SK-N-SH (cell line): ENCODE measurements at regions not wholly inside any gene's neighbourhood (a gene's known extent, or its start where the extent isn't known, plus 50 kb on each side); places are given as distances from the start of the nearest gene placed in this dataset.

ENCODE experiments used
- CTCF ChIA-PET: fragments of 300-600, 350-600 bp; formaldehyde crosslinking; extraction: SDS; loops from one replicate; lab custom pipeline; 2021; lab: Yijun Ruan, JAX
- POLR2A ChIA-PET: fragments of 350-600 bp; sonication (Branson Sonifier 250); formaldehyde crosslinking; extraction: SDS; loops from one replicate; lab custom pipeline; 2020; ENCODE audit warnings: antibody characterized with exemption, inconsistent platforms; lab: Yijun Ruan, JAX
- DNase-seq: peaks from one replicate; pipeline ENCODE4 v3.0.0; 2012
- H2AFZ ChIP-seq: fragments of 200-600 bp; sonication (generic); 2 replicates; pipeline ENCODE4 v1.8.1; 2016; ENCODE audit warnings: antibody characterized with exemption, mild to moderate bottlenecking, low read depth
- H3F3A ChIP-seq: fragments of 200-600 bp; sonication (generic); replicated peaks from 2 replicates; pipeline ENCODE3; 2016; ENCODE audit warnings: antibody characterized with exemption, mild to moderate bottlenecking; ENCODE audit not compliant: insufficient read depth
- H3K27ac ChIP-seq, 2 experiments: fragments of 200-500 bp in 1 of 2; fragments of 200-600 bp in 1 of 2; sonication (Bioruptor generic) in 1 of 2; sonication (generic), shearing (Covaris generic) in 1 of 2; 2 replicates each; pipeline versions ENCODE4 v1.5.1 to v1.6.1; 2014 to 2016; ENCODE audit warnings: low read depth in 2 of 2, inconsistent platforms in 1 of 2, low read length in 1 of 2, mild to moderate bottlenecking in 1 of 2, mixed read lengths in 1 of 2
- H3K27me3 ChIP-seq: fragments of 200-600 bp; sonication (generic), shearing (Covaris generic); 2 replicates; pipeline ENCODE4 v1.6.1; 2016; ENCODE audit warnings: mixed run types; ENCODE audit not compliant: insufficient read depth
- H3K36me3 ChIP-seq, 2 experiments: fragments of 200-500 bp in 1 of 2; fragments of 200-600 bp in 1 of 2; sonication (Bioruptor generic) in 1 of 2; sonication (generic) in 1 of 2; replicated peaks in 1 of 2; 2 replicates each; pipeline versions ENCODE3 to v1.5.1; 2014 to 2016; ENCODE audit warnings: low read length in 1 of 2, mild to moderate bottlenecking in 1 of 2; ENCODE audit not compliant: insufficient read depth in 2 of 2, control insufficient read depth in 1 of 2
- H3K4me1 ChIP-seq, 2 experiments: fragments of 200-500 bp in 1 of 2; fragments of 200-600 bp in 1 of 2; sonication (Bioruptor generic) in 1 of 2; sonication (generic), shearing (Covaris generic) in 1 of 2; 2 replicates each; pipeline versions ENCODE4 v1.5.1 to v1.6.1; 2014 to 2016; ENCODE audit warnings: low read depth in 1 of 2, low read length in 1 of 2, mixed run types in 1 of 2; ENCODE audit not compliant: insufficient read depth in 2 of 2, control insufficient read depth in 1 of 2
- H3K4me2 ChIP-seq: fragments of 200-600 bp; sonication (generic), shearing (Covaris generic); 2 replicates; pipeline ENCODE4 v1.6.1; 2017; ENCODE audit warnings: mixed run types
- H3K4me3 ChIP-seq, 2 experiments: fragments of 200-500 bp in 1 of 2; fragments of 200-600 bp in 1 of 2; sonication (Bioruptor generic) in 1 of 2; sonication (generic), shearing (Covaris generic) in 1 of 2; 2 replicates each; pipeline versions ENCODE4 v1.5.1 to v1.8.1; 2014 to 2016; ENCODE audit warnings: low read depth in 2 of 2, inconsistent platforms in 1 of 2, low read length in 1 of 2, mild to moderate bottlenecking in 1 of 2, mixed read lengths in 1 of 2, moderate library complexity in 1 of 2
- H3K79me2 ChIP-seq: fragments of 200-600 bp; sonication (generic); 2 replicates; pipeline ENCODE4 v1.8.1; 2017; ENCODE audit warnings: mild to moderate bottlenecking; ENCODE audit not compliant: insufficient read depth
- H3K9ac ChIP-seq: fragments of 200-600 bp; sonication (generic); 2 replicates; pipeline ENCODE4 v1.6.1; 2017; ENCODE audit warnings: mixed run types
- H3K9me2 ChIP-seq: fragments of 200-600 bp; sonication (generic); 2 replicates; pipeline ENCODE4 v1.6.1; 2017; ENCODE audit warnings: mixed run types
- H3K9me3 ChIP-seq: fragments of 200-600 bp; sonication (generic); 2 replicates; pipeline ENCODE4 v1.6.1; 2017; ENCODE audit warnings: mixed run types, mild to moderate bottlenecking, moderate library complexity
- H4K20me1 ChIP-seq: fragments of 200-600 bp; sonication (generic); 2 replicates; pipeline ENCODE4 v1.6.1; 2017; ENCODE audit warnings: mild to moderate bottlenecking, mixed run types; ENCODE audit not compliant: insufficient read depth
- CTCF ChIP-seq: fragments of 200-600 bp; sonication (generic); IDR thresholded peaks from 2 replicates; pipeline ENCODE4 v1.6.1; 2017; ENCODE audit warnings: antibody characterized with exemption, mild to moderate bottlenecking, moderate library complexity
- EP300 ChIP-seq, 2 experiments: IDR thresholded peaks; 2 replicates each; pipeline versions ENCODE4 v1.4.0 to v1.6.1; 2012; ENCODE audit warnings: borderline replicate concordance in 1 of 2, low read depth in 1 of 2, low read length in 1 of 2
- FOSL2 ChIP-seq: IDR thresholded peaks from 2 replicates; pipeline ENCODE4 v1.4.0; 2012; ENCODE audit warnings: low read depth, mild to moderate bottlenecking, moderate library complexity, borderline replicate concordance
- FOXJ3 ChIP-seq: sonication (generic); formaldehyde crosslinking; IDR thresholded peaks from 2 replicates; pipeline ENCODE4 v1.5.1; 2020; ENCODE audit warnings: mild to moderate bottlenecking, missing genetic modification reagents
- GABPA ChIP-seq: IDR thresholded peaks from 2 replicates; pipeline ENCODE4 v1.4.0; 2012; ENCODE audit warnings: low read depth, mild to moderate bottlenecking
- GATA2 ChIP-seq: sonication (generic); formaldehyde crosslinking; IDR thresholded peaks from 2 replicates; pipeline ENCODE4 v1.5.0; 2020; ENCODE audit warnings: mild to moderate bottlenecking, missing genetic modification reagents
- IRF3 ChIP-seq: fragments of 150-350 bp; IDR thresholded peaks from 2 replicates; pipeline ENCODE4 v1.6.1; 2016; ENCODE audit warnings: mild to moderate bottlenecking, low read depth, low read length
- JUND ChIP-seq: IDR thresholded peaks from 2 replicates; pipeline ENCODE4 v1.4.0; 2012
- MAX ChIP-seq: IDR thresholded peaks from 2 replicates; pipeline ENCODE4 v1.4.0; 2012; ENCODE audit warnings: low read depth
- MEF2A ChIP-seq: IDR thresholded peaks from 2 replicates; pipeline ENCODE4 v1.4.0; 2012; ENCODE audit warnings: low read depth, borderline replicate concordance
- MXI1 ChIP-seq: IDR thresholded peaks from 2 replicates; pipeline ENCODE4 v1.6.1; 2012; ENCODE audit warnings: mild to moderate bottlenecking, low read depth, low read length, improper control_type of control experiment
- NRF1 ChIP-seq: IDR thresholded peaks from 2 replicates; pipeline ENCODE4 v1.6.1; 2012; ENCODE audit warnings: low read depth, mild to moderate bottlenecking, low read length
- PBX3 ChIP-seq: IDR thresholded peaks from 2 replicates; pipeline ENCODE4; 2012
- RCOR1 ChIP-seq: fragments of 150-350 bp; IDR thresholded peaks from 2 replicates; pipeline ENCODE4 v1.6.1; 2017; ENCODE audit warnings: antibody characterized with exemption, low read length
- RFX5 ChIP-seq: IDR thresholded peaks from 2 replicates; pipeline ENCODE4 v1.6.1; 2012; ENCODE audit warnings: mild to moderate bottlenecking, improper control_type of control experiment, low read length
- TEAD4 ChIP-seq: IDR thresholded peaks from 2 replicates; pipeline ENCODE4 v1.4.0; 2012; ENCODE audit warnings: mild to moderate bottlenecking, borderline replicate concordance; ENCODE audit not compliant: insufficient read depth
- USF1 ChIP-seq: IDR thresholded peaks from 2 replicates; pipeline ENCODE4 v1.4.0; 2012; ENCODE audit warnings: low read depth, borderline replicate concordance
- ZBTB33 ChIP-seq: IDR thresholded peaks from 2 replicates; pipeline ENCODE4 v1.4.0; 2012; ENCODE audit warnings: low read depth, borderline replicate concordance
- WGBS: methylation state at CpG from one replicate; pipeline ENCODE4 v1.1.6; 2017; ENCODE audit warnings: low lambda C conversion rate; 5-methylcytosine and 5-hydroxymethylcytosine counted together

- TF ChIP-seq FOXJ3 (CRISPR knock-in tag) (no peak), EP300 (IDR thresholded peaks at IDR 0.05; ENCODE audit: borderline replicate concordance in 1 of 2, low read depth in 1 of 2, low read length in 1 of 2) (no peak), RCOR1 (no peak), USF1 (no peak), MXI1 (no peak)
- TF ChIP-seq, all 33 proteins: peak for 0
- no peak overlapping the region for H3K27ac ChIP-seq
- POLR2A ChIA-PET, result no interaction called here
- no peak overlapping the region for H3K4me3 ChIP-seq
- H3K4me2 ChIP-seq, result no peak overlapping the region
- H3K36me3 ChIP-seq, result no peaks in the 10 kb centered on the region
- H3K4me1 ChIP-seq, result no peaks in the 10 kb centered on the region
- no peak for DNase-seq
- H3K9ac ChIP-seq, result no peak overlapping the region
- H3K9me3 ChIP-seq, result no peaks in the 10 kb centered on the region
- H3K9me2 ChIP-seq, result no peaks in the 10 kb centered on the region
- WGBS, result 34% methylated on average over 6 of the region's 6 CpGs
- no peak overlapping the region for H2AFZ ChIP-seq
- H3F3A ChIP-seq, result no peaks in the 10 kb centered on the region
- CTCF ChIA-PET, result no interaction called here
- H3K27me3 ChIP-seq, result no peaks in the 10 kb centered on the region
- no peaks in the 10 kb centered on the region for H4K20me1 ChIP-seq
- no peaks in the 10 kb centered on the region for H3K79me2 ChIP-seq
Observed at GRCh38 chr13:96934889-96935489, 59.3 kb downstream of the OXGR1 start.

GRCh38 chr13:96925916-96926628 lies 68.2 kb downstream of the OXGR1 start:
- CTCF ChIA-PET, result no interaction called here
- H3K4me3 ChIP-seq, result no peak overlapping the region
- H3K4me1 ChIP-seq, result no peaks in the 10 kb centered on the region
- POLR2A ChIA-PET, result no interaction called here
- H3K9me3 ChIP-seq, result no peaks in the 10 kb centered on the region
- no peaks in the 10 kb centered on the region for H3K79me2 ChIP-seq
- no peak overlapping the region for H3K4me2 ChIP-seq
- no peaks in the 10 kb centered on the region for H3K36me3 ChIP-seq
- H3K27ac ChIP-seq, result no peak overlapping the region
- H3K9ac ChIP-seq, result no peak overlapping the region
- DNase-seq, result no peak
- no peak overlapping the region for H2AFZ ChIP-seq
- H3F3A ChIP-seq, result no peaks in the 10 kb centered on the region
- H3K27me3 ChIP-seq, result no peaks in the 10 kb centered on the region
- 15% methylated on average over 4 of the region's 4 CpGs for WGBS
- H4K20me1 ChIP-seq, result no peaks in the 10 kb centered on the region
- H3K9me2 ChIP-seq, result no peaks in the 10 kb centered on the region
- no peak for TF ChIP-seq PBX3
- no peak for TF ChIP-seq TEAD4
- no peak for TF ChIP-seq GABPA
- TF ChIP-seq FOSL2, result no peak
- no peak for TF ChIP-seq ZBTB33
- no peak for TF ChIP-seq CTCF
- no peak for TF ChIP-seq GATA2 (CRISPR knock-in tag)
- no peak for TF ChIP-seq MAX
- TF ChIP-seq EP300 (IDR thresholded peaks at IDR 0.05; ENCODE audit: borderline replicate concordance in 1 of 2, low read depth in 1 of 2, low read length in 1 of 2), result no peak
- no peak for TF ChIP-seq MEF2A
- no peak for TF ChIP-seq RFX5
- no peak for TF ChIP-seq IRF3
- TF ChIP-seq USF1, result no peak
- no peak for TF ChIP-seq JUND
- TF ChIP-seq NRF1, result no peak
- TF ChIP-seq MXI1, result no peak
